NCI-H1417 (cell line): ENCODE measurements at regions not wholly inside any gene's neighbourhood (a gene's known extent, or its start where the extent isn't known, plus 50 kb on each side); places are given as distances from the start of the nearest gene placed in this dataset.
A peak's percentile ranks its signal among the peaks of the same experiment; 100 is the strongest.

Experiments
- DNase-seq, 3 experiments: peaks; one replicate each; lab custom pipeline; 2025; lab: John Stamatoyannopoulos, UW

DNA sequence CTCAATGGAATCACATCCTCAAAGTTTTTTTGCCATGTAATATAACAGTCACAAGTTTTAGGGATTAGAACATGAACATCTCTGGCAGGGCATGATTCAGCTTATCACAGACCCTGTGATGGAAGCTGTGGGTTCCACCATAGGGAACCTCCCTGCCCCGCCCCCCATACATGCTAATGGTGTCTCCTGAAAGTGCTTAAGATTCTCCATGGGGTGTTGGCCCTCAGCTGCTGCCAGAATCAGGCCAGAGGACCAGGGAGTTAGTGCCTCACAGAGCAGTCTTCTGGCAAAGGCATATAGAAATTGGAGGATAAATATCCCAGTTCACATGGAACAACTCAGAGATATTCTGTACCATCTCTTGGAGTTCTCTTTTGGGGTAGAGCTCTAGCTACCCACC is 119.4 kb downstream of the RAB11FIP2 start:
- DNase-seq = no peak

DNA sequence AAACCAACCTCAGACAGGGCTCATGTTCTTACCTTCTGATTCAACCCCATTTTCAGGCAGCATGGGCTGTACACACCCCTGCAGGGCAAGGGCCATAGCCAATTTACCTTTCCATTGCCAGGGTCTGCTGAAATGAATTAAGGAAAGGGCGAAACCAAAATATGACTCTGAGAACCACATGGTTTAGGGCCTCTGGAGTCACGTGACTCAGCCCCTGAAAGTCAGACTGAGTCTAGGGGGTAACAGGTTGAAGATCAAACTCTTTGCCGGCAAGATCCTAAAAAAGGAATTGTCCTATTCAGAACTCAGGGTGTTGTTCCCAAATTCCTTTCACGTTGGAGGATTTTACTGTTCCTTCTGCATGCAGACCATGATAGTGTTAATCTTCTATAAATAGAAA is 118.9 kb downstream of the RAB11FIP2 start:
- DNase-seq = no peak

DNA sequence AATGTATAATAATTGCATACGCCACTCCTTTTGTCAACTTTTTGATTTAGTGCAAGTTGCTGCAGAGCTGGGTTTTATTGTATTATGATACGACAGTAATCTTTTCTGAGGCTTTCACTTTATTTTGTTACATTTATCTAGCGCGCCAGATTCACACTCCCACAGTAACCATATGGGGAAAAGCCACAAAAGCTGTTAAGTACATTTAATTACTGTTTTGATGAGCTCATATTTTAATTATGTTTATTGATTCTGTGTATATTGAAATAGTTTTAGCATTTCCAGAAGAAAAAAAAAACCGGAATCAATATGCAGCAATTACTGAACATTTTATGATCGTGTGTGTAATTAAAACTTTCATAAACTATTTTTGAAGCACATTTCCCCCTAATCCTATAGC is 118.5 kb downstream of the RAB11FIP2 start:
- no peak for DNase-seq

DNA sequence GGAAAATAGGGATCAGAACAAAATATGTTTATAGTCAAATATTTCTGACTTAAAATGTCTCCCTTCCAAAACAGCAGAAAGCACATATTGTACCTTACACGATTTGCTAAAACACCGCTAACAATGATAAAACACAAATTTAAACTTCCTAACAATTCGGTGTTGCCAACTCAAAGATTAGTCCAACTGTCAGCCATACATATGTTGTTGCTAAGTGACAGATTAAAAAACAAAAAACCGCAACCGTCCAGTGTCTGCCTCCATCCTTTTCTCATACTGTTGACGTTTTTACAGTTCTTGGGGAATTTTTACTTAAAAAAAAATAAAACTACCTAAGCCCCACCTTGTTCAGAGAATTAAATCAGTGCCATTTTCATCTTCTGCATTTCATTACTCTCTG is 118.0 kb downstream of the RAB11FIP2 start:
- no peak for DNase-seq

DNA sequence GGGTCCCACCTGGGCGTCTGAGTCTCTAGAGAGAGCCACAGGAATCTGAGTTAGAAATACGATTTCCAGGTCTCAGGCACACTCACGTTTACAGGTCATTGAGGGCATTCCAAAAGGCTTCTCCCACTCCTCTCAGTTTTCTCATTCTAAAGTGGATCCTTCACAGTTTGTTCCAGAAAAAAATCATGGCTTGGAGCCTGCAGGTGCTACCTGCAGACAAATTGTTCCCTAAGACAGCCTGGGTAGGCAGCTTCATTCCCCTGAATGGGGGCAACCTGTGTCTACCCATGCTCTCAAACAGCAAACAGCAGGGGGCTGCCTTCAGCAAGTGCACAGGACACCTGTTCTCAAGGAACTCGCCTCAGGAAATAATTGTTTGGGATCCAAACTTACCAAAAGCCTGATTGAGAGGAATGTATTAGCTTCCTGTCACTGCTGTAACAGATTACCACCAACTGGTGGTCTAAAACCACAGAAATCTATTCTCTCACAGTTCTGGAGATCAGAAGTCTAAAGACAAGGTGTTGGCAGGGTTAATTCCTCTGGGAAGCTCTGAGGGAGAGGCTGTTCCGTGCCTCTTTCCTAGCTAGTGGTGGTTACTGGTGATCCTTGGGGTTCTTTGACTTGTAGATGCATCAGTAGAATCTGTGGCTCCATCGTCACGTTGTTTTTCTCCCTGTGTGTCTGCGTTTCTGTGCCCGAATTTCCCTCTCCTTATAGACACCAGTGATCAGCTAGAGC is 117.2 kb downstream of the RAB11FIP2 start:
- DNase-seq = peak in 1 of 3 experiments; percentile 18

DNA sequence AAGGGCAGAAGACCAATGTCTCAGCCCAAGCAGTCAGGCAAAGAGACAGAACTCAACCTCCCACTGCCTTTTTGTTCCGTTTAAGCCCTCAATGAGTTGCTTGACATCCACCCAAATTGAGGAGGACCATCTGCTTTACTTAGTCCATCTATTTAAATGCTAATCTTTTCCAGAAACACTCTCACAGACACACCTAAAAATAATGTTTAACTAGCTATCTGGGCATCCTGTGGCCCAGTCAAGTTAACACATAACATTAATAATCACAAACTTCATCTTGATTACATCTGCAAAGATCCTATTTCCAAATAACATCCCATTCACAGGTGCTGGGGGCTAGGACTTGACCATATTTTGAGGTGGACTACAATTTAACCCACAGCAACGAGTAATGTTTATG is 115.7 kb downstream of the RAB11FIP2 start:
- DNase-seq = no peak

DNA sequence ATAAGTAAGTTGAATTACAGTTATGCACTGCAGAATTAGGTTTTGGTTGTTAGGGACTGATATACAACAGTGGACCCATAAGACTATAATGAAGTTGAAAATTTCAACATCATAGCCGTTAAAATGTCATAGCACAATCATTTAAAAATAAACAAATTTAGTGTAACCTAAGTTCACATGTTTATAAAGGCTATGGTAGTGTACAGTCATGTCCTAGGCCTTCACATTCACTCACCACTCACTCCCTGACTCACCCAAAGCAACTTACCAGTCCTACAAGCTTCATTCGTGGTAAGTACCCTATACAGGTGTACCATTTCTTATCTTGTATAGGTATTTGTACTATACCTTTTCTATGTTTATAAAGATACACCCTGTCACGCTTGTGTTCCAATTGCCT is 113.7 kb downstream of the RAB11FIP2 start:
- no peak for DNase-seq

DNA sequence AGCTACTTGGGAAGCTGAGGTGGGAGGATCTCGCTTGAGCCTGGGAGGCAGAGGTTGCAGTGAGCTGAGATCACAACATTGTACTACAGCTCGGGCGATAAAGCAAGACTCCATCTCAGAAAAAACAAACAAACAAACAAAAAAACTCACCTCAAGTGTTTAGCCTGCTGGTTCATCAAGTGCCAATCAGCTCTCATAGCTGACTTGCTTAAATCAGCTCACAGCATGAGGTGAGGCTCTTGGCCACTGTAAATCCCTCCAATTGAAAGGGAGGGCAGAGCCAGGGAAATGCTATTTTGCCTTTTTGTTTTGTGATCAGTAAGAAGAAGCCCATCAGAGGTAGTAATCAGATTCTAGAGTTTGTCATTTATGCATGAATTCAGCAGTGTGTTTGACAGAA is 112.3 kb downstream of the RAB11FIP2 start:
- peak in 1 of 3 experiments; percentile 48 for DNase-seq

DNA sequence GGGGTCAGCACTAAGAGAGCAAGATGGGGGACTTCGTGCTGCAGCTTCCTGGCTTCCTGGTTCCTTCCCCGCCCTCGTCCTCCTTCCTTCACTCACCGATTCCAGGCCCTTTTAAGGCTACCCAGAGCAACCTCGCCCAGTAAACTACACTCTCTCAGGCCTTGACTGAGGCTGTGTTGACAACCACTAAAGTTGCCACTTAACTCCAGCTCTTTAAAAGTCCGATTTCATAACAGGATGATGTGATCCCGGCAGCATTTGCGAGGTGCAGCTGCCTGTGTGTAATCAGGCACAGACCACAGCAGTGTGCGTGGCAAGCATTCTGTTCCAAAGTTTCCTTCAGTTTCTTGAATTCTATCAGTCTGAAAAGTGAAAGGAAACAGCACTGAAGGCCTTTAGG is 110.6 kb downstream of the RAB11FIP2 start:
- DNase-seq = peak in 1 of 3 experiments; percentile 46

DNA sequence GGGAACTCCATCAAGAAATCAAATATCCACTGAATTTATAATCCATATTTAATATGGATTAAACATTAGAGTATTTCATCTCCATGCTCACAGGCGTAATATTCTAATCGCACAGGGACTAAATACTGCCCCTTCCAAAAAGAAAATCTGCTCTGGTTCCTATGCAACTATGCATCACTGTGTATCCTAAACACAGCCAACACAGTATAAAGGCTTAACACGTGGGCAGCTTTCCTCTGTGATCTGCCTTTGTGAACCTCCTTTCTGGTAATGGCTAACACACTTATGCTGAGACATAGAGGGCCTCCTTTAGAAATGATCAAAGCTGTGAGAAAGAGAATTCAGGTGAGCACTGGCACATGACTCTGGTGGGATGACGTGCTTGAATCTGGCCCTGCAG is 110.2 kb downstream of the RAB11FIP2 start:
- no peak for DNase-seq

DNA sequence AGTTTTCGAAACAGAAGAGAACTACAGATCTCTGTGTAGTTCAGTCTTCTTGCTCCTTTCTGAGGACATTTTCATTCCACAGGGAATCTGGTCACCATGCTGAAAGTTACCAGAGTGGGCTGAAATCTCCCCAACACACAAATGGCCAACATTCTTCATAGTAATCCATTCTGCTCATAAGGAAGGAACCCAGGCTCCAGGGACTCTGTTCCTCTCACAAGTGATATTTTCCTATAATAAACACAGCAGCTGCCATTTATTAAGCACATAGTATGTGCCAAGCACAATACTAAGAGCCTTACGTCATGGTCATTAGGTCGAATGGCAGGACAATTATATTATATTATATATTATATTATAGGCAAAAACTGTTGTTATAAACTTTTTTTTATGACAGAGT is 109.8 kb downstream of the RAB11FIP2 start:
- DNase-seq = no peak

DNA sequence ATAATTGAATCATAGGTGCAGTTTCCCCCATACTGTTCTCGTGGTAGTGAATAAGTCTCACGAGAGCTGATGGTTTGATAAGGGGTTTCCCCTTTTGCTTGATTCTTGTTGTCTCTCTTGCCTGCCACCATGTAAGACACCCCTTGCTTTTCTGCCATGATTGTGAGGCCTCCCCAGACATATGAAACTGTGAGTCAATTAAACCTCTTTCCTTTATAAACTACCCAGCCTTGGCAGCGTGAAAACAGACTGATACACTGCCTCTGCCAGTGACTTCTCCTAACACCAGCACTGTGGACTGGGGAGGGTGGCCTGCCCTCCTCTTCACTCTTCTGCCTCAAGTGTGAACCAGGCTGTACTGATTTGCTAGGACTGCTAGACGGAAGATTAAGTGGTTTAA is 108.6 kb downstream of the RAB11FIP2 start:
- no peak for DNase-seq

DNA sequence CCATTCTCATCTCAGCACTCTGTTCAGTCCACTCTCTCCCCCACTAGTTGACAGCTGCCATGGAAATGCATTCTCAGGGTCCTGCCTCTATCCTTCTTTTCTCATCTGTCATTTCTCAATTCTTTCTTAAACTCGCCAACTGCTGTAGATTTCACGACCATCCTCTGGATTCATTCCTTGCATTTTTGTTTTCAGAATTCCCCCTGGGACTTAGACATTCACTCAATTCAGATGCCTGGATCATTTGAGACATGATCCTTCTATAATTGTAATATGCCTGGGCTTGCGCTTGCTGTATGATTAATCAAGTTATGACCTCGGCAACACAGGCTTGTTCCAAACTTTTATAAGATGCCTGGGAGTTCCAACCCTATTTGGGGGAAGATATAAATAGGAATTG is 104.5 kb downstream of the RAB11FIP2 start:
- DNase-seq = no peak

DNA sequence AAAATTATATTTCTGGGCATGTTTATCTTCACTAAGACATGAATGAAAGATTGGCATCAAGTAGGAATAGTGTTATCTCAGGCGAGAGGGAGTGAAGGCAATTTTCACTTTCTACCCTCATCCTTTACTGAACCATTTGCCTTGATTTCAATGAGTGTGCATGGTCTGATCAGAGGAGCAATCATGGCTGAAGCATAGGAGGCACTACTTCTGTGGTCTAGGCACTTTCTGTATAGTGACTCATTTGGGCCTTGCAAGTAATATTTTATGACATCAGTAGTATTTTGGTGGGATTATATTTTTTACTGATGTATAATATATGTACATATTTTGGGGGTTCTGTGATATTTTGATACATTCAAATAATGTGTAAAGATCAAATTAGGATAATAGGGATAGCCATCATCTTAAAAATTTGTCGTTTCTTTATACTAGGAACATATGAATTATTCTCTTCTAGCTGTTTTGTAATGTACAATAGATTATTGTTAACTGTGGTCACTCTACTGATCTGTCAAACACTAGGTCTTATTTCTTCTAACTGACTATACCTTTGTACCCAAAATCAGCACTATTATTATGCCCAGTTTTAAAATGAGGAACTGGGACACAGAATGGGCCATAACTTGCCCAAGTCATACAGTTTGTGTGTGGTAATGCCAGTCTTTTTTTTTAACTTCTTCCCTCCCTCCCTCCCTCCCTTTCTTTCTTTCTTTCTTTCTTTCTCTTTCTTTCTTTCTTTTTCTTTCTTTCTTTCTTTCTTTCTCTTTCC is 101.9 kb downstream of the RAB11FIP2 start:
- DNase-seq = no peak

DNA sequence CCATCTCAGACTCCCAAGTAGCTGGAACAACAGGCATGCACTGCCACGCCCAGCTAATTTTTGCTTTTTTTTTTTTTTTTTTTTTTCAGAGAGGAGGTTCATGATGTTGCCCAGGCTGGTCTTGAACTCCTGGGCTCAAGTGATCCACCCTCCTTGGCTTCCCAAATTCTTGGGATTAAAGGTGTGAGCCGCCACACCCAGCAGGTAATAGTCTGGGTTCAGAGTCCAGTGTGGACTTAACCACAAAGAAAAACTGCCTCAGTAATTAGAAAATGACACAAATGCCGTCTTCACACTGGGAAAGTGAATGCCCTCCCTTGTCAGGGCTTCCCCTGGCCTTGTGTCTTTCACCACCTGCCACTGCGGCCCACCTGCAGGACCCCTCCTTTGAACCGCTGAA is 101.1 kb downstream of the RAB11FIP2 start:
- DNase-seq = peak in 1 of 3 experiments; percentile 25

DNA sequence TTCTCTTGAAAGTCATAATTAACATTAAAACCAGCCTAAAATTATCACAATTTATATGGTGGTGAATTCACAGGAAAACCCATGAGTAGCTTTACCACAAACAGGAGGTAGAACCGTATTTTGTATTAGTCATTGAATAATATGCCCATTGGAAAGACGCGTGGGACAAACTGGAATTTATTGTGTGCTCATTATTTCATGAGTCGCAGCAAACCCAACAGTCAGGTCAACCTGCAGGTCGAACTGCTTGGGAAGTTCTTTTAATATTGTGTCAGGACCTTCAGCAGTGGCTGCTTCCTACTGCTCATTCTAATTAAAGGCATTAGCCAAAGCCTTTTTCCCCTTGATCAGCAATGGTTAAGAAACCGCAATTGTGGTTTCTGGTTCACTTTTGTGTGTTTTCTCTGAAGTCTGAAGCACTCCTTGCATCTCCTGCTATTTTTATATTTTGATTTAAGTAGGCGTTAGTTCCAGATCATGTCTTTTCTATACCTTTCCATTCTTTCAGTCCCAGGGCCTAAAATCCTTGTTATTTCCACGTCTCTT is 100.1 kb downstream of the RAB11FIP2 start:
- no peak for DNase-seq

DNA sequence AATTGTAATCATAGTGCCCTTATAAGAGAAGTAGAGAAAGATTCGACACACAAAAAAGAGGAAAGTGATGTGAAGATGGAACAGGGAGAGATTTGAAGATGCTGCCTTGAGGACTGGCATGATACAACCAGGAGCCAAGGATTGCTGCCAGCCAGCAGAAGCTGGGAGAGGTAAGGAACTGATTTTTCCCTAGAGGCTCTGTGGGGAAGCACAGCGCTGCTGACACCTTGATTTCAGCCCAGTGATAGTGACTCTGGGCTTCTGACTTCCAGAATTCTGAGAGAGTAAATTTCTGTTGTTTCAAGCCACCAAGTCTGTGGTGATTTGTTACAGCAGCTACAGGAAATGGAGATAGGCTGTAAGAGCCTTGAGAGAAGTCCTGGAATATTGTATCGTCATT is 98.2 kb downstream of the RAB11FIP2 start:
- DNase-seq = no peak

DNA sequence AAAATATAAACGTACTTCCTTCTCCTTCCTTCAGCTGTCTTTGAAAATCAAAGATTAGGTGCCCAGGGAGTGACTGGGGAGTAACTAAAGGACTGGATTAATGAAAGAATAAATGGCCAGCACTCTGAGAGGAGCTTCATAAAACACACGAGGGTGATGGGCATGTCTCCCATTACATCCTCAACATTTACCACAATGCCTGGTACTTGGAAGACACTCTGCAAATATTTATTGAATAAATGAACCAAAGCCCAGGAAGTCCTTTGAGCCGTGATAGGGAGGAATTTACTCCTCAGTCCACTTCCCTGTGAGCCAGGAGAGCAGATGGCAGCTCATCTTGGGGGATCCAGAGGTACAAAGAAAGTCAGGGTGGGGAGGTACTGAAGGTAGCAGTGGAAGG is 96.3 kb downstream of the RAB11FIP2 start:
- peak; percentile 5 to 59 (median 25) for DNase-seq
